IMR-90 (cell line): ENCODE measurements at regions not wholly inside any gene's neighbourhood (a gene's known extent, or its start where the extent isn't known, plus 50 kb on each side); places are given as distances from the start of the nearest gene placed in this dataset.

ENCODE experiments used
- ATAC-seq: fragments of 200-7000 bp; cut with Tn5 transposase; 2 replicates; pipeline ENCODE4 v1.9.1; 2020; ENCODE audit warnings: low read depth, mild to moderate bottlenecking, moderate library complexity
- BruUV-seq: library from RNA; stranded (reverse); fragments of 400-500 nt; replicated peaks from 2 replicates; lab custom pipeline; 2021; lab: Mats Ljungman, UMichigan
- CTCF ChIA-PET: fragments of 300-600 bp; formaldehyde crosslinking; extraction: SDS; loops from one replicate; lab custom pipeline; 2021; ENCODE audit warnings: antibody characterized with exemption; lab: Yijun Ruan, JAX
- POLR2A ChIA-PET: fragments of 300-600 bp; sonication (Branson Sonifier 250); formaldehyde crosslinking; loops from one replicate; lab custom pipeline; 2022; ENCODE audit warnings: antibody characterized with exemption; ENCODE audit not compliant: unreplicated experiment; lab: Charles Lee
- DNase-seq: peaks from one replicate; pipeline ENCODE4 v3.0.0; 2013
- H2AFZ ChIP-seq: replicated peaks from 2 replicates; pipeline ENCODE3; 2013; ENCODE audit warnings: low read length, mild to moderate bottlenecking; ENCODE audit not compliant: poor library complexity
- H2AK5ac ChIP-seq: 2 replicates; pipeline ENCODE4 v1.6.1; 2013; ENCODE audit warnings: low read depth, low read length, inconsistent platforms
- H2AK9ac ChIP-seq: replicated peaks from 2 replicates; pipeline ENCODE3; 2013; ENCODE audit warnings: mild to moderate bottlenecking, low read depth, low read length, moderate library complexity; ENCODE audit not compliant: poor library complexity
- H2BK120ac ChIP-seq: 2 replicates; pipeline ENCODE4 v1.6.1; 2013; ENCODE audit warnings: low read depth, low read length, inconsistent platforms
- H2BK15ac ChIP-seq: 3 replicates; pipeline ENCODE4 v1.6.1; 2013; ENCODE audit warnings: low read depth, low read length, inconsistent platforms
- H2BK20ac ChIP-seq: 2 replicates; pipeline ENCODE4 v1.6.1; 2013; ENCODE audit warnings: low read depth, mild to moderate bottlenecking, inconsistent platforms, low read length, moderate library complexity
- H2BK5ac ChIP-seq: 2 replicates; pipeline ENCODE4 v1.6.1; 2013; ENCODE audit warnings: mild to moderate bottlenecking, low read depth, low read length, inconsistent platforms; ENCODE audit not compliant: poor library complexity, severe bottlenecking
- H3K14ac ChIP-seq: replicated peaks from 2 replicates; pipeline ENCODE4 v1.6.1; 2013; ENCODE audit warnings: low read depth, low read length, inconsistent platforms
- H3K18ac ChIP-seq: 2 replicates; pipeline ENCODE4 v1.6.1; 2013; ENCODE audit warnings: low read depth, low read length, control low read depth
- H3K23ac ChIP-seq: 2 replicates; pipeline ENCODE4 v1.6.1; 2013; ENCODE audit warnings: low read depth, low read length, inconsistent platforms
- H3K27ac ChIP-seq: 2 replicates; pipeline ENCODE4 v1.5.1; 2013; ENCODE audit warnings: mild to moderate bottlenecking, control low read depth, low read length; ENCODE audit not compliant: insufficient read depth
- H3K27me3 ChIP-seq: 2 replicates; pipeline ENCODE4 v1.6.1; 2013; ENCODE audit warnings: low read length; ENCODE audit not compliant: control insufficient read depth, insufficient read depth
- H3K36me3 ChIP-seq: 2 replicates; pipeline ENCODE4 v1.6.1; 2013; ENCODE audit warnings: low read length, mixed read lengths; ENCODE audit not compliant: control insufficient read depth, insufficient read depth
- H3K4ac ChIP-seq: 2 replicates; pipeline ENCODE4 v1.6.1; 2013; ENCODE audit warnings: low read depth, low read length, inconsistent platforms
- H3K4me1 ChIP-seq: 2 replicates; pipeline ENCODE4 v1.6.1; 2013; ENCODE audit warnings: low read length, mixed read lengths; ENCODE audit not compliant: control insufficient read depth, insufficient read depth
- H3K4me2 ChIP-seq: 2 replicates; pipeline ENCODE4 v1.6.1; 2013; ENCODE audit warnings: low read depth, mild to moderate bottlenecking, control low read depth, low read length, moderate library complexity
- H3K4me3 ChIP-seq: 2 replicates; pipeline ENCODE4 v1.5.1; 2013; ENCODE audit warnings: low read depth, mild to moderate bottlenecking, control low read depth, low read length, moderate library complexity; ENCODE audit not compliant: insufficient read depth
- H3K56ac ChIP-seq: 2 replicates; pipeline ENCODE4 v1.6.1; 2013; ENCODE audit warnings: low read length, inconsistent platforms; ENCODE audit not compliant: insufficient read depth; ENCODE audit errors: extremely low read depth
- H3K79me1 ChIP-seq, 2 experiments: 2 replicates each; pipeline ENCODE4 v1.6.1; 2013; ENCODE audit warnings: low read length in 2 of 2, inconsistent platforms in 1 of 2, low read depth in 1 of 2
- H3K9ac ChIP-seq: 2 replicates; pipeline ENCODE4 v1.6.1; 2013; ENCODE audit warnings: low read depth, low read length, control low read depth
- H3K9me1 ChIP-seq: 2 replicates; pipeline ENCODE4 v1.6.1; 2013; ENCODE audit warnings: low read length, inconsistent platforms; ENCODE audit not compliant: insufficient read depth
- H3K9me3 ChIP-seq: 2 replicates; pipeline ENCODE4 v1.6.1; 2013; ENCODE audit warnings: low read length; ENCODE audit not compliant: control insufficient read depth, insufficient read depth
- H4K20me1 ChIP-seq: 2 replicates; pipeline ENCODE4 v1.6.1; 2013; ENCODE audit warnings: low read length, inconsistent platforms; ENCODE audit not compliant: insufficient read depth
- H4K5ac ChIP-seq: 2 replicates; pipeline ENCODE4 v1.6.1; 2013; ENCODE audit warnings: mild to moderate bottlenecking, low read depth, low read length, control low read depth
- H4K8ac ChIP-seq, 2 experiments: 2 replicates each; pipeline ENCODE4 v1.6.1; 2013; ENCODE audit warnings: low read depth in 2 of 2, low read length in 2 of 2, control low read depth in 1 of 2, inconsistent platforms in 1 of 2
- H4K91ac ChIP-seq: 2 replicates; pipeline ENCODE4 v1.6.1; 2013; ENCODE audit warnings: low read depth, low read length, inconsistent platforms; ENCODE audit not compliant: insufficient read depth
- BHLHE40 ChIP-seq: fragments of 150-350 bp; IDR thresholded peaks from 2 replicates; pipeline ENCODE4 v1.6.1; 2016; ENCODE audit warnings: mild to moderate bottlenecking, low read depth, low read length
- CTCF ChIP-seq: conservative IDR thresholded peaks from 2 replicates; pipeline ENCODE4 v1.5.1; 2012; ENCODE audit warnings: mild to moderate bottlenecking, low read depth, low read length, improper control_type of control experiment
- ELK1 ChIP-seq: fragments of 150-350 bp; IDR thresholded peaks from 2 replicates; pipeline ENCODE4 v1.6.1; 2016; ENCODE audit warnings: low read depth, mild to moderate bottlenecking, low read length, moderate library complexity, borderline replicate concordance
- FOS ChIP-seq: fragments of 150-350 bp; IDR thresholded peaks from 2 replicates; pipeline ENCODE4 v1.6.1; 2016; ENCODE audit warnings: low read depth, low read length
- MAFK ChIP-seq: IDR thresholded peaks from 2 replicates; pipeline ENCODE4 v1.6.1; 2012; ENCODE audit warnings: low read depth, low read length, improper control_type of control experiment
- MAZ ChIP-seq: IDR thresholded peaks from 2 replicates; pipeline ENCODE4 v1.6.1; 2012; ENCODE audit warnings: low read depth, mild to moderate bottlenecking, low read length, improper control_type of control experiment, moderate library complexity, borderline replicate concordance
- MXI1 ChIP-seq: IDR thresholded peaks from 2 replicates; pipeline ENCODE4 v1.6.1; 2012; ENCODE audit warnings: low read depth, mild to moderate bottlenecking, low read length, moderate library complexity, borderline replicate concordance
- NFE2L2 ChIP-seq: fragments of 150-350 bp; IDR thresholded peaks from 2 replicates; pipeline ENCODE4 v1.6.1; 2016; ENCODE audit warnings: low read depth, mild to moderate bottlenecking, low read length
- POLR2A ChIP-seq: IDR thresholded peaks from 2 replicates; pipeline ENCODE4 v1.6.1; 2012; ENCODE audit warnings: mild to moderate bottlenecking, low read depth, low read length
- RCOR1 ChIP-seq: IDR thresholded peaks from 2 replicates; pipeline ENCODE4 v1.6.1; 2012; ENCODE audit warnings: mild to moderate bottlenecking, low read length, improper control_type of control experiment; ENCODE audit not compliant: insufficient replicate concordance
- RFX5 ChIP-seq: IDR thresholded peaks from 2 replicates; pipeline ENCODE4 v1.8.0; 2012; ENCODE audit warnings: low read depth, mild to moderate bottlenecking, low read length, moderate library complexity
- SMC3 ChIP-seq: fragments of 150-350 bp; IDR thresholded peaks from 2 replicates; pipeline ENCODE4 v1.6.1; 2016; ENCODE audit warnings: low read depth, mild to moderate bottlenecking, antibody characterized with exemption, low read length, moderate library complexity
- USF2 ChIP-seq: fragments of 150-350 bp; IDR thresholded peaks from 2 replicates; pipeline ENCODE4 v1.6.1; 2017; ENCODE audit warnings: mild to moderate bottlenecking, antibody characterized with exemption, low read length, low read depth
- WGBS, 2 experiments: methylation state at CpG; one replicate each; pipeline versions ENCODE4 v1.1.5 to v1.1.7; 2013; ENCODE audit warnings: missing lambda C conversion rate in 2 of 2; ENCODE audit not compliant: insufficient read length in 1 of 2; ENCODE audit errors: extremely low coverage in 2 of 2; 5-methylcytosine and 5-hydroxymethylcytosine counted together
- dilution Hi-C: fragments of 300-500 bp; cut with HindIII; formaldehyde crosslinking; loops from one replicate; pipeline ENCODE4 v1.14.3; 2018; ENCODE audit warnings: low sequenced_read_pairs; ENCODE audit not compliant: unreplicated experiment
- in situ Hi-C: fragments of 300-500 bp; cut with MboI; formaldehyde crosslinking; loops from 3 replicates; pipeline ENCODE4 v1.14.3; 2019; ENCODE audit warnings: low sequenced_read_pairs, inconsistent platforms, mixed read lengths
- intact Hi-C: fragments of 100-400 bp; cut with micrococcal nuclease; formaldehyde crosslinking; loops from 2 replicates; pipeline ENCODE4 v1.10.0; 2022

GRCh38 chr3:104428337-104428925 lies 938.3 kb upstream of the ALCAM start:
- no peak overlapping the region for H3K18ac ChIP-seq
- no peak overlapping the region for H4K91ac ChIP-seq
- H2BK120ac ChIP-seq, result no peak overlapping the region
- H3K9me3 ChIP-seq, result no peaks in the 10 kb centered on the region
- TF ChIP-seq RCOR1 (no peak), USF2 (no peak), SMC3 (no peak), MXI1 (no peak), ELK1 (no peak), RFX5 (no peak), FOS (no peak), BHLHE40 (no peak), POLR2A (no peak), MAFK (no peak), MAZ (no peak), CTCF (no peak), NFE2L2 (no peak)
- POLR2A ChIA-PET, result no interaction called here
- no peak overlapping the region for H2BK5ac ChIP-seq
- in situ Hi-C loops (no loop called here), dilution Hi-C loops (no loop called here), intact Hi-C loops (no loop called here)
- H3K56ac ChIP-seq, result no peak overlapping the region
- DNase-seq (no peak), ATAC-seq (no peak)
- no peaks in the 10 kb centered on the region for H3K36me3 ChIP-seq
- no peaks in the 10 kb centered on the region for H3K27me3 ChIP-seq
- H2AK9ac ChIP-seq, result no peak overlapping the region
- H2BK15ac ChIP-seq, result no peak overlapping the region
- BruUV-seq, result no TSS peak
- no CpG with 5 or more reads among the region's 2 CpGs for WGBS, 2 experiments
- H3K14ac ChIP-seq, result no peak overlapping the region
- H3K4me3 ChIP-seq, result no peak overlapping the region
- H3K79me1 ChIP-seq, result no peaks in the 10 kb centered on the region
- H3K4me1 ChIP-seq, result no peaks in the 10 kb centered on the region
- H2AFZ ChIP-seq, result no peak overlapping the region
- CTCF ChIA-PET, result interaction anchor here (0.5 kb wide), 1 partner anchor 168 kb away, joined by 3 read pairs; no protein-coding TSS in a partner anchor
- no peaks in the 10 kb centered on the region for H4K20me1 ChIP-seq
- no peak overlapping the region for H3K27ac ChIP-seq
- H3K4ac ChIP-seq, result no peak overlapping the region
- no peak overlapping the region for H4K8ac ChIP-seq
- no peak overlapping the region for H3K9ac ChIP-seq
- H3K23ac ChIP-seq, result no peak overlapping the region
- no peak overlapping the region for H2AK5ac ChIP-seq
- H3K4me2 ChIP-seq, result no peak overlapping the region
- no peak overlapping the region for H4K5ac ChIP-seq
- no peaks in the 10 kb centered on the region for H3K9me1 ChIP-seq
- H2BK20ac ChIP-seq, result no peak overlapping the region
